ENCODE measurements at regions not wholly inside any gene's neighbourhood (a gene's known extent, or its start where the extent isn't known, plus 50 kb on each side); places are given as distances from the start of the nearest gene placed in this dataset.

DNA sequence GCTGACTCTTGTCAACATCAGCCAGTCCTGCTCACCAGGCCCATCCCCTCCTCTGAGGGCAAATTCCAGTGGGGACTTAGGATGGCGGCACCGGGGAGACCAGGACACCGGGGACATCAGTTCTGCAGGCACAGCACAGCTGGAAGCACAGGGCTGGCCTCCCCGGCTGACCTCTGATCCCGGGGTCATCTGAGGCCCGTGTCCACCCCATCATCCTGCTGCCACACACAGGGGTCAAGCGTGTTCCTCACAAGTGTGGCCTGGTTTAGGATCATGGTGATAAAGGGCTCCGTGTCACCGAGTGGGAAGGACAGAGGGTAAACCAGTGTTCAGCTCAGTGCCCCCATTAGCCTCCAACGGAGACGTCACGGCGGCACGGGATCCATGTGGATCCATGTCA lies 58.1 kb upstream of the CTDP1 start:
- no peaks in the 10 kb centered on the region for H3K36me3 ChIP-seq
- no peaks in the 10 kb centered on the region for H3K27me3 ChIP-seq
- TF ChIP-seq CTCF (IDR thresholded peaks at IDR 0.05): no peak
- no peak overlapping the region for H3K4me3 ChIP-seq
- no peaks in the 10 kb centered on the region for H3K9me3 ChIP-seq
- H3K4me1 ChIP-seq: peaks cover 0 to 5% of the 10 kb centered on the region in 2 donors
- DNase-seq (ENCODE audit: low spot score): no peak
- no peak overlapping the region for H3K27ac ChIP-seq

DNA sequence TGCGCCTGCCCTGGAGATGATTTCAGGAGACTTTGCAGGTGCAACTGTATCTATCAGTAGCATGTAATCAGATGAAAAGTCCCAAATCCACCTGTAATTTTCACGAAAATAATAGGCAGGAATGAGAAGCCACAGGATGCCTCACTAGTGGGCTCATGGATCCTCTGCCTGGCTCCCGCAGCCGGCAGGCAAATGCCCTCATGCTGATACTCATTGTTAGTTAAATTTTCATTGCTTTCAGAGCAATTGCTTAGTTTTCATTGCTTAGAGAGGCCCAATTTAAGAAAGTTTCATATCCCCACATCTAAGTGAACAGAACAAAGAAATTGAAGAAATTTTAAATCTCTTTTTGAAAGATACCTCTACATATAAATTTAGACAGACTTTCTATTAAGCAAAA lies 57.6 kb upstream of the CTDP1 start:
- Histone ChIP-seq H3K27ac (no peak overlapping the region), H3K4me3 (no peak overlapping the region), H3K27me3 (no peaks in the 10 kb centered on the region), H3K4me1 (no peaks in the 10 kb centered on the region), H3K36me3 (no peaks in the 10 kb centered on the region), H3K9me3 (no peaks in the 10 kb centered on the region)
- TF ChIP-seq CTCF (IDR thresholded peaks at IDR 0.05): no peak
- no peak for DNase-seq (ENCODE audit: low spot score)

DNA sequence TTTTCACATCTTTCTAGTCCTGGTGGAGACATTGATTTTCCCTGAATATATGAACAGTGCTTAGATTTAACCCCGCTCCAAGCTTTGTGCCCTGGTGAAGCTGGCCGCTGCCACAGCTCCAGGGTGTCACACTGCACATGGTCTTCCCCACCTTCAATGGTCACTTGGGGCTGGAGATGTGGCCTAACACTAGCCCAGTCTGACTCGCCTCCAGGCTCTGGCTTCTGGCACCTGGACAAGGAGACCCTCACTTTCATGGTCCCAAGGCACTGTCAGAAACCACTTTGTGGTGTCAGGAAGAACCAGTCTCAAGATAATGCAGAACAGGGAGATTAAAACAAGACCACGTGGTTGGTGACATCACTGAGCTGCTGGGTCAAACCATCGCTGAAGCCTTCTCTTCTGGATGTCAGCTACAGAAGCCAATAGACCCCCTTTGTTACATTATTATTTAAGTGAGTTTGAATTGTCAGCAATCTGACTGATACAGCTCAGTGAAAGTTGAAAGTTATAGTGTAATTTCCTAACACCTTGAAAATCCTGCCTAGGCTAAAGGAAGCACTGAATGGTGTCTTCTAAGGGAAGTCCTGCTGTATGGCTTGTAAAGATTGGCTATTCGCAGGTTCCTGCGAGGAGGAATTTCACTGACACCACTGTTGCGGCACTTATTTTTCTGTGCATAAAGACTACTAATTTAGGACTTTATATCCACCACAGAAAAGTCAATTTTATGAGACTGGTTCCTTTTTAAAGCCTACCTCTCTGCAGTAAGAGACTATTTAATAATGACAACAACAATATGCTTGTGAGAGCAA lies 55.0 kb upstream of the CTDP1 start:
- no peaks in the 10 kb centered on the region for H3K27me3 ChIP-seq
- H3K9me3 ChIP-seq: no peaks in the 10 kb centered on the region
- no peak overlapping the region for H3K27ac ChIP-seq
- TF ChIP-seq CTCF (IDR thresholded peaks at IDR 0.05): no peak
- no peak overlapping the region for H3K4me3 ChIP-seq
- DNase-seq (ENCODE audit: low spot score): no peak
- no peaks in the 10 kb centered on the region for H3K36me3 ChIP-seq
- H3K4me1 ChIP-seq: no peaks in the 10 kb centered on the region

DNA sequence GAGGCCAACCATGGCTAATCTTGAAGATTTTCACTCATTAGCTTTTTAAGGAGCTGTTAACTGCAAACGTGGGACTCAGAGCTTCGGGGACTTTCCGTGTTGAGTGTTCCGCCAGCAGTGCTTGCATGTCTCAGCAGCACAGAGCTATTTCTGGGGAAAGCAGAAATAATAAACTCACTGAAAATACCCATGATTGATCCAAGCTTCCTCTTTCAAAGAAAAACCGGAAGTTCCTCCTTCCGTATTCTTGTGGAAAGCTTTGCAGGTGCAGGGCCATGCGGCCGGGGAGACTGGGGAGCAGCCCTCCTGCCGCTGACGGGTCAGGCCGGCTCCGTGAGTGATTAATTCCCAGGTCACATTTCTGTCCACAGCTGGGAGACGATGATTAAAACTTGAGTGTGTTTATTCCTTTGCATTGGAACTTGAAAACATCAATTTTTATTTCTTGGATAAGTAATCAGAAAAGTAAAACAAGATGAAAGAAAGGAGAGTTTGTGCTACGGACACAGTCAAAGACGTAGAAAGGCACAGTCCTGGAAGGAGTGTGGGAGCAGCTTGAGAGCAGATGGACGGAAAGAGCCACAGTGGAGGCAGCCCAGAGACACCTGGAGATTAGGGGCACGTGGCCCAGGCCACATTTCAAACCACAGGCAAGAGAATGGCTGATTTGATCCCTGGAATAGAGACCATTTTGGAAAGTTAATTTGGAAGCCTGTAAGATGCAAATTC lies 54.2 kb upstream of the CTDP1 start:
- no peak for TF ChIP-seq CTCF (IDR thresholded peaks at IDR 0.05)
- Histone ChIP-seq H3K4me1 (no peaks in the 10 kb centered on the region), H3K4me3 (no peak overlapping the region), H3K27me3 (no peaks in the 10 kb centered on the region), H3K27ac (no peak overlapping the region), H3K36me3 (no peaks in the 10 kb centered on the region), H3K9me3 (no peaks in the 10 kb centered on the region)
- DNase-seq (ENCODE audit: low spot score): no peak

DNA sequence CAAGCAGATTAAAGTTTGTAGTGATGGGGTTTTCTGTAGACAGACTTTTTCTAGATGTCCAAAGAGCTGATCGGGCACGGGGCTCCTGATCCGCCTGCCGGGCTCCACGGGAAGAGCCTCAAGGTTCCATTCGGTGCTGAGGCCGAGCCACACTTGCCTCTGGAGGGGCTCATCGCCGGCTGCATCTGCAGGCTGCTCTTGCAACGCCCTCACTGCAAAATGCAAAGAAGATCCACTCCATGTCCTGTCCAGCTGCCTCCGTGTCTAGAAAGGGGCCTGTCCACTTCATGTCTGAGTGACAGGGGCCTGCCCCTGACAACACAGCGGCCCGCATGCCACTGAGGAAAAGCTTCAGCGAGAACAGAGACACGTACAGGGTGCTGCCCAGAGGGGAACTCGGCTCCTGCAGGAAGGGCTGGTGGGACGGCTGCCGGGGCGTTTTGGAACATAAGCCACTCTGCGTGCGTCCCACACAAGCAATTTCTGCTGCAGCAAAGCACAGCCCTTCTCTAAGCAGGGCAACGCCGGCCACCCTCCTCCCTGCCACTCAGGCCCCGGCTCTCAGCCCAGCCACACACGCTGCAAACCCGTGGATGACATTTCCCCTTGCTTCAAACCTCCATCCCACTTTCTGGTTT lies 53.6 kb upstream of the CTDP1 start:
- no peaks in the 10 kb centered on the region for H3K9me3 ChIP-seq
- no peaks in the 10 kb centered on the region for H3K4me1 ChIP-seq
- no peaks in the 10 kb centered on the region for H3K27me3 ChIP-seq
- H3K4me3 ChIP-seq: no peak overlapping the region
- no peak for TF ChIP-seq CTCF (IDR thresholded peaks at IDR 0.05)
- H3K36me3 ChIP-seq: no peaks in the 10 kb centered on the region
- H3K27ac ChIP-seq: no peak overlapping the region
- no peak for DNase-seq (ENCODE audit: low spot score)
